Prostate gland (tissue), 2 donors: ENCODE measurements at regions not wholly inside any gene's neighbourhood (a gene's known extent, or its start where the extent isn't known, plus 50 kb on each side); places are given as distances from the start of the nearest gene placed in this dataset.

Experiments used
- CTCF ChIP-seq, 4 experiments: fragments of 200-600 bp in 2 of 4; fragments of 450-650 bp in 2 of 4; sonication (generic) in 2 of 4; IDR thresholded peaks; 1 replicate in 3 of 4; 2 replicates in 1 of 4; pipeline ENCODE4 v1.5.1; 2016 to 2019; ENCODE audit warnings: antibody characterized with exemption in 4 of 4, mild to moderate bottlenecking in 2 of 4, moderate library complexity in 2 of 4
- POLR2AphosphoS5 ChIP-seq: sonication (generic); formaldehyde crosslinking; IDR thresholded peaks from one replicate; pipeline ENCODE4 v1.6.1; 2017; ENCODE audit warnings: antibody characterized with exemption

GRCh38 chr16:65583498-65583897 lies 461.6 kb upstream of the CDH11 start:
- no peak for TF ChIP-seq CTCF (IDR thresholded peaks at IDR 0.05)
- no peak for TF ChIP-seq POLR2AphosphoS5
